Mesendoderm (in vitro differentiated cells): ENCODE measurements at regions not wholly inside any gene's neighbourhood (a gene's known extent, or its start where the extent isn't known, plus 50 kb on each side); places are given as distances from the start of the nearest gene placed in this dataset.
A peak's percentile ranks its signal among the peaks of the same experiment; 100 is the strongest.

ENCODE experiments used
- DNase-seq: peaks from one replicate; pipeline ENCODE4 v3.0.0; 2013
- H2AK5ac ChIP-seq: 2 replicates; pipeline ENCODE4 v1.6.1; 2013; ENCODE audit warnings: low read length, inconsistent platforms
- H2BK120ac ChIP-seq: 2 replicates; pipeline ENCODE4 v1.6.1; 2013; ENCODE audit warnings: low read depth, mild to moderate bottlenecking, low read length, moderate library complexity, mixed read lengths
- H2BK15ac ChIP-seq: replicated peaks from 2 replicates; pipeline ENCODE4 v1.6.1; 2013; ENCODE audit warnings: low read depth, mild to moderate bottlenecking, moderate library complexity
- H2BK5ac ChIP-seq: 2 replicates; pipeline ENCODE4 v1.6.1; 2013; ENCODE audit warnings: low read length, inconsistent platforms
- H3K18ac ChIP-seq: 2 replicates; pipeline ENCODE4 v1.6.1; 2013; ENCODE audit warnings: mild to moderate bottlenecking, low read length, mixed read lengths
- H3K23ac ChIP-seq: one replicate; pipeline ENCODE4 v1.6.1; 2013; ENCODE audit warnings: low read length
- H3K27ac ChIP-seq: 2 replicates; pipeline ENCODE4 v1.5.1; 2013; ENCODE audit warnings: low read depth, mild to moderate bottlenecking, inconsistent platforms, low read length, moderate library complexity
- H3K27me3 ChIP-seq: 2 replicates; pipeline ENCODE4 v1.6.1; 2013; ENCODE audit warnings: low read length, control low read depth, mild to moderate bottlenecking, inconsistent platforms; ENCODE audit not compliant: insufficient read depth, poor library complexity
- H3K36me3 ChIP-seq: 2 replicates; pipeline ENCODE4 v1.6.1; 2013; ENCODE audit warnings: low read length, inconsistent platforms; ENCODE audit not compliant: control insufficient read depth, insufficient read depth
- H3K4ac ChIP-seq: one replicate; pipeline ENCODE4 v1.6.1; 2013; ENCODE audit warnings: low read depth, mild to moderate bottlenecking, low read length, moderate library complexity
- H3K4me1 ChIP-seq: 2 replicates; pipeline ENCODE4 v1.6.1; 2013; ENCODE audit warnings: low read depth, low read length, inconsistent platforms; ENCODE audit not compliant: control insufficient read depth
- H3K4me2 ChIP-seq: 2 replicates; pipeline ENCODE4 v1.6.1; 2013; ENCODE audit warnings: low read length
- H3K4me3 ChIP-seq: 2 replicates; pipeline ENCODE4 v1.5.1; 2013; ENCODE audit warnings: mild to moderate bottlenecking, low read length
- H3K56ac ChIP-seq: one replicate; pipeline ENCODE4 v1.6.1; 2013; ENCODE audit warnings: low read length
- H3K79me1 ChIP-seq: 2 replicates; pipeline ENCODE4 v1.6.1; 2013; ENCODE audit warnings: low read length, inconsistent platforms
- H3K79me2 ChIP-seq: 2 replicates; pipeline ENCODE4 v1.6.1; 2013; ENCODE audit warnings: mild to moderate bottlenecking, low read length; ENCODE audit not compliant: control insufficient read depth, insufficient read depth
- H3K9ac ChIP-seq: 2 replicates; pipeline ENCODE4 v1.6.1; 2013; ENCODE audit warnings: low read length, inconsistent platforms
- H4K5ac ChIP-seq: one replicate; pipeline ENCODE4 v1.6.1; 2013; ENCODE audit warnings: low read length
- H4K8ac ChIP-seq: one replicate; pipeline ENCODE4 v1.6.1; 2013; ENCODE audit warnings: low read depth, mild to moderate bottlenecking, control low read depth, low read length, moderate library complexity
- WGBS: extraction: QIAGEN DNeasy Blood & Tissue Kit; methylation state at CpG from one replicate; pipeline ENCODE4 v1.1.7; 2013; ENCODE audit warnings: low lambda C conversion rate, missing lambda C conversion rate; ENCODE audit not compliant: insufficient coverage; ENCODE audit errors: extremely low coverage; 5-methylcytosine and 5-hydroxymethylcytosine counted together

DNA sequence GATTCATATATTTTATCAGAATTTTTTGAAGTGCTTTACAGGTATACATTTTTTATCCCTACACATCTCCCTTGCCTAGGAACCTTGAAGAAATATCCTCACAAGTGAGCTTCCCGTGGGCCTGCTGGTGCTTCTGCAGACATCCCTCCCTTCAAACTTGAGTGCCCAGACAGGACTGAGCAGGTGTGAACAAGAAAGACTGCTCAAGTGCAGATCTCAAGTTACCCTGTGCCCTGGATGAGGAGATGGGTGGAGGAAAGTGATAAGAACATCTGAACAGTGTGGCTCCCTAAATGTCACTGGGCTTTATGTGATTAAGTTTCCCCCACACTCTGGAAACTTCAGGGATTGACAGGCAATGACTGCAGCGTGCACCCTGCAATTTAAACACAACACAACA lies 209.8 kb downstream of the TLE1 start:
- no peak for DNase-seq

GRCh38 chr9:81477669-81478068 lies 211.7 kb downstream of the TLE1 start:
- Histone ChIP-seq H4K8ac (no peak overlapping the region), H3K79me1 (no peaks in the 10 kb centered on the region), H2AK5ac (no peak overlapping the region), H2BK5ac (no peak overlapping the region), H3K4me2 (no peak overlapping the region), H3K79me2 (no peaks in the 10 kb centered on the region), H3K4me3 (no peak overlapping the region), H3K23ac (no peak overlapping the region), H2BK15ac (no peak overlapping the region), H3K36me3 (no peaks in the 10 kb centered on the region), H3K27ac (no peak overlapping the region), H3K4ac (no peak overlapping the region), H3K18ac (no peak overlapping the region), H3K4me1 (no peaks in the 10 kb centered on the region), H3K56ac (no peak overlapping the region), H3K27me3 (no peaks in the 10 kb centered on the region), H4K5ac (no peak overlapping the region), H2BK120ac (no peak overlapping the region), H3K9ac (no peak overlapping the region)
- no peak for DNase-seq
- no CpG with 5 or more reads among the region's 2 CpGs for WGBS

More for the DNA sequence above, 209.8 kb downstream of the TLE1 start:
- Histone ChIP-seq H3K4ac (no peak overlapping the region), H3K4me3 (no peak overlapping the region), H3K4me2 (no peak overlapping the region), H3K79me2 (no peaks in the 10 kb centered on the region), H3K23ac (no peak overlapping the region), H3K9ac (no peak overlapping the region), H2BK5ac (no peak overlapping the region), H3K18ac (no peak overlapping the region), H2BK120ac (no peak overlapping the region), H4K5ac (no peak overlapping the region), H3K27me3 (no peaks in the 10 kb centered on the region), H2BK15ac (no peak overlapping the region), H4K8ac (no peak overlapping the region), H3K36me3 (no peaks in the 10 kb centered on the region), H3K79me1 (no peaks in the 10 kb centered on the region), H3K27ac (no peak overlapping the region), H3K56ac (no peak overlapping the region), H3K4me1 (no peaks in the 10 kb centered on the region), H2AK5ac (no peak overlapping the region)
- no CpG with 5 or more reads among the region's 2 CpGs for WGBS

GRCh38 chr9:81476813-81477490 lies 212.4 kb downstream of the TLE1 start:
- Histone ChIP-seq H3K4ac (no peak overlapping the region), H3K27ac (no peak overlapping the region)
- peak; percentile 16 for DNase-seq

DNA sequence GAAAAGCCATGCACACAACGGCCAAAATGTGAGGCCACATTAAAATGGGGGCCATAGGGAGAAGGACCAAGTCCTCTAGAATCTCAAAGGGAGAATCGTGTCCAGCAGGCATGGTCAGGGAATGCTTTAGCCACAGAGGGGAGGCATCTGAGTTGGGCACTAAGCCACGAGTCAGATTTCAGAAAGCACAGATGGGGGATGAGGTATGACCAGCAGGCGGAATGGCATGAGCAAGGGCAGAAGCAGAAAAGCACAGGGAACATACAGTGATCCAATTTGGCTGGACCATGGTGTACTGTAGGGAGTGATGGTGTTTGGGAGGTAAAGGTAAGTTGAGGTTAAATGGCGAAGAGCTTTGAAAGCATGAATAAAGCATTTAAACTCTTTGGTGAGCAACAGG lies 214.6 kb downstream of the TLE1 start:
- Histone ChIP-seq H2BK15ac (no peak overlapping the region), H3K9ac (no peak overlapping the region), H3K79me2 (no peaks in the 10 kb centered on the region), H3K18ac (no peak overlapping the region), H3K4ac (no peak overlapping the region), H3K23ac (no peak overlapping the region), H3K27me3 (no peaks in the 10 kb centered on the region), H3K4me1 (no peaks in the 10 kb centered on the region), H3K4me3 (no peak overlapping the region), H4K5ac (no peak overlapping the region), H3K4me2 (no peak overlapping the region), H4K8ac (no peak overlapping the region), H2AK5ac (no peak overlapping the region), H3K56ac (no peak overlapping the region), H2BK120ac (no peak overlapping the region), H3K27ac (no peak overlapping the region), H3K79me1 (no peaks in the 10 kb centered on the region), H2BK5ac (no peak overlapping the region), H3K36me3 (no peaks in the 10 kb centered on the region)
- WGBS: 100% methylated on average over 1 of the region's 5 CpGs
- no peak for DNase-seq

More at GRCh38 chr9:81476813-81477490, 212.4 kb downstream of the TLE1 start:
- Histone ChIP-seq H4K8ac (no peak overlapping the region), H3K79me1 (no peaks in the 10 kb centered on the region), H3K27me3 (no peaks in the 10 kb centered on the region), H2BK120ac (no peak overlapping the region), H3K56ac (no peak overlapping the region), H2BK5ac (no peak overlapping the region), H3K4me1 (no peaks in the 10 kb centered on the region), H2AK5ac (no peak overlapping the region), H3K4me2 (no peak overlapping the region), H2BK15ac (no peak overlapping the region), H3K36me3 (no peaks in the 10 kb centered on the region), H3K4me3 (no peak overlapping the region), H3K18ac (no peak overlapping the region), H3K23ac (no peak overlapping the region), H4K5ac (no peak overlapping the region), H3K9ac (no peak overlapping the region), H3K79me2 (no peaks in the 10 kb centered on the region)
- 100% methylated on average over 2 of the region's 6 CpGs for WGBS

DNA sequence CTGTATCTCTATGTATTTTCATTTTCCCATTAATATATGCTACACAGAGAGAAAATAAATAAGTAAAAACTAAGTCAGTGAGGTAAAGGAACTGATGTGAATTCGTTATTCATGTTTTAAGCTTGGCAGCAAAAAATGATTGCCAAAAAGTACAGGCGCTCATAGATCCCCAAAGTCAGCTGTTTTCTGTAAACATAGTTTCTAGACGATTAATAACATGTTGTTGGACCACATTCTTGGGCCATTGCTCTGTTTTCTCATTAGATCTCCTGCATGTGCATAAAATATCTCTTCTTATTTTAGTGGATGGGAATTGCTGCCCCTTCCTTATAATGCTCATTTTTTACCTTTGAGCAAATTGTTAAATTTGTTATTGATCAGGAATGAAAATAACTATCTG lies 215.2 kb downstream of the TLE1 start:
- Histone ChIP-seq H3K27me3 (no peaks in the 10 kb centered on the region), H3K79me1 (no peaks in the 10 kb centered on the region), H3K56ac (no peak overlapping the region), H3K4ac (no peak overlapping the region), H3K27ac (no peak overlapping the region), H2BK120ac (no peak overlapping the region), H3K4me2 (no peak overlapping the region), H3K4me3 (no peak overlapping the region), H3K9ac (no peak overlapping the region), H3K79me2 (no peaks in the 10 kb centered on the region), H3K36me3 (no peaks in the 10 kb centered on the region), H3K18ac (no peak overlapping the region), H2BK15ac (no peak overlapping the region), H2AK5ac (no peak overlapping the region), H2BK5ac (no peak overlapping the region), H4K8ac (no peak overlapping the region), H3K4me1 (no peaks in the 10 kb centered on the region), H4K5ac (no peak overlapping the region), H3K23ac (no peak overlapping the region)
- no CpG with 5 or more reads among the region's 3 CpGs for whole genome bisulfite sequencing
- no peak for DNase-seq

DNA sequence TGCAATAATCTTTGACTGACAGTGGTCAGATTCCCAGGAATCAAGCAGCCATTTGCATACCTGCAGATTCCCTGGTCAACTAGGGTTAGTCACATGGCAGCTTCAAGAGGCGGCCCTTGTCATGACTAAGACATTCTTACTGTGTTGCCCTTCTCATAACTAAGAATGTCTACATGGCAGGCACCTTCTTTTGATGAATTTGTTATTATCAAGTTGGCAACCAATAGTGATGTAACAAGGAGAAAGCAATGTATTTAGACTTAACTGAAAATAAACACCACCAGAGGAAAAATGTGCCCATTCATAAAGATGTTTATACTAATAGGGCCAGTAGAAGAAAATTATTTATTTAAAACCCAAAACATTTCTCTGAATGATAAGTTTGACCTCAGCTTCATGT lies 215.6 kb downstream of the TLE1 start:
- Histone ChIP-seq H3K4ac (no peak overlapping the region), H3K27ac (no peak overlapping the region), H2BK5ac (no peak overlapping the region), H3K9ac (no peak overlapping the region), H3K79me1 (no peaks in the 10 kb centered on the region), H4K5ac (no peak overlapping the region), H3K27me3 (no peaks in the 10 kb centered on the region), H3K23ac (no peak overlapping the region), H3K4me3 (no peak overlapping the region), H3K56ac (no peak overlapping the region), H3K4me1 (no peaks in the 10 kb centered on the region), H2BK120ac (no peak overlapping the region), H3K79me2 (no peaks in the 10 kb centered on the region), H3K4me2 (no peak overlapping the region), H2BK15ac (no peak overlapping the region), H3K36me3 (no peaks in the 10 kb centered on the region), H4K8ac (no peak overlapping the region), H2AK5ac (no peak overlapping the region), H3K18ac (peak overlapping the region; percentile 18)
- WGBS: no CpG with 5 or more reads among the region's 1 CpG
- no peak for DNase-seq
